Endothelial cell of umbilical vein (primary cell): ENCODE measurements at regions not wholly inside any gene's neighbourhood (a gene's known extent, or its start where the extent isn't known, plus 50 kb on each side); places are given as distances from the start of the nearest gene placed in this dataset.

Experiments
- BruUV-seq: library from RNA; stranded (reverse); fragments of 400-500 nt; replicated peaks from 2 replicates; lab custom pipeline; 2021; lab: Mats Ljungman, UMichigan
- CTCF ChIA-PET: fragments of 300-600, 350-600 bp; sonication (Branson Sonifier 250); formaldehyde crosslinking; loops from one replicate; lab custom pipeline; 2021; ENCODE audit warnings: antibody characterized with exemption, inconsistent platforms; lab: Charles Lee
- POLR2A ChIA-PET: fragments of 300-600, 350-600 bp; sonication (Branson Sonifier 250); formaldehyde crosslinking; loops from one replicate; lab custom pipeline; 2021; ENCODE audit warnings: antibody characterized with exemption, inconsistent platforms; lab: Charles Lee
- DNase-seq: peaks from one replicate; pipeline ENCODE4 v3.0.0-alpha.2; 2011; ENCODE audit warnings: low read depth, low spot score
- FAIRE-seq: peaks from 2 replicates; lab custom pipeline; 2011; peaks lifted over from hg19 to GRCh38; lab: Jason Lieb, UNC
- H2AFZ ChIP-seq: 2 replicates; pipeline ENCODE4 v1.6.0; 2012; ENCODE audit warnings: low read depth, low read length, control low read depth, inconsistent platforms
- H3K27ac ChIP-seq: 2 replicates; pipeline ENCODE4 v1.5.1; 2011; ENCODE audit warnings: low read depth, mild to moderate bottlenecking, control low read depth, low read length, moderate library complexity; ENCODE audit not compliant: insufficient read depth
- H3K27me3 ChIP-seq, 2 experiments: 2 replicates each; pipeline versions ENCODE4 v1.6.0 to v1.6.1; 2011; ENCODE audit warnings: low read length in 2 of 2, mixed read lengths in 1 of 2; ENCODE audit not compliant: control insufficient read depth in 2 of 2, insufficient read depth in 2 of 2
- H3K36me3 ChIP-seq, 2 experiments: 2 replicates in 1 of 2; 3 replicates in 1 of 2; pipeline ENCODE4 v1.5.1; 2011; ENCODE audit warnings: low read length in 2 of 2, mild to moderate bottlenecking in 1 of 2, moderate library complexity in 1 of 2; ENCODE audit not compliant: control insufficient read depth in 2 of 2, insufficient read depth in 2 of 2; ENCODE audit errors: extremely low read depth in 1 of 2
- H3K4me1 ChIP-seq: 3 replicates; pipeline ENCODE4 v1.5.1; 2011; ENCODE audit warnings: mild to moderate bottlenecking, low read length; ENCODE audit not compliant: control insufficient read depth, insufficient read depth; ENCODE audit errors: extremely low read depth
- H3K4me2 ChIP-seq: 2 replicates; pipeline ENCODE4 v1.6.1; 2011; ENCODE audit warnings: low read length, control low read depth, mixed read lengths; ENCODE audit not compliant: insufficient read depth
- H3K4me3 ChIP-seq, 3 experiments: fragments of 200-600 bp in 1 of 3; sonication (generic), shearing (Covaris generic) in 1 of 3; replicated peaks in 1 of 3; 2 replicates each; pipeline ENCODE4 v1.5.1; 2011 to 2016; ENCODE audit warnings: control low read depth in 3 of 3, low read length in 3 of 3, mild to moderate bottlenecking in 2 of 3, inconsistent platforms in 1 of 3, low read depth in 1 of 3, moderate library complexity in 1 of 3; ENCODE audit not compliant: insufficient read depth in 1 of 3
- H3K79me2 ChIP-seq: 2 replicates; pipeline ENCODE4 v1.6.0; 2012; ENCODE audit warnings: low read length, inconsistent platforms; ENCODE audit not compliant: control insufficient read depth, insufficient read depth
- H3K9ac ChIP-seq: replicated peaks from 2 replicates; pipeline ENCODE3; 2011; ENCODE audit warnings: low read length, control low read depth; ENCODE audit not compliant: insufficient read depth; ENCODE audit errors: extremely low read depth
- H3K9me1 ChIP-seq: replicated peaks from 3 replicates; pipeline ENCODE4 v1.6.0; 2011; ENCODE audit warnings: mild to moderate bottlenecking, low read length; ENCODE audit not compliant: control insufficient read depth, insufficient read depth; ENCODE audit errors: extremely low read depth
- H3K9me3 ChIP-seq: replicated peaks from 2 replicates; pipeline ENCODE4 v1.5.1; 2012; ENCODE audit warnings: low read length, inconsistent platforms; ENCODE audit not compliant: control insufficient read depth, insufficient read depth
- H4K20me1 ChIP-seq: replicated peaks from 2 replicates; pipeline ENCODE3; 2011; ENCODE audit warnings: mild to moderate bottlenecking, low read length; ENCODE audit not compliant: control insufficient read depth, insufficient read depth; ENCODE audit errors: extremely low read depth
- CTCF ChIP-seq, 2 donors: IDR thresholded peaks; 1 replicate in 1 of 2; 2 replicates in 1 of 2; pipeline ENCODE4 v1.5.1; 2011; ENCODE audit warnings: low read length in 2 of 2, mild to moderate bottlenecking in 2 of 2, moderate library complexity in 2 of 2, control low read depth in 1 of 2, inconsistent platforms in 1 of 2, low read depth in 1 of 2; ENCODE audit not compliant: insufficient read depth in 1 of 2; ENCODE audit errors: extremely low read depth in 1 of 2
- EZH2 ChIP-seq: IDR thresholded peaks from 2 replicates; pipeline ENCODE4 v1.6.1; 2012; ENCODE audit warnings: borderline replicate concordance, low read depth, mild to moderate bottlenecking, moderate library complexity, low read length, inconsistent platforms; ENCODE audit not compliant: severe bottlenecking
- FOS ChIP-seq: IDR thresholded peaks from 2 replicates; pipeline ENCODE4 v1.6.1; 2011; ENCODE audit warnings: mild to moderate bottlenecking, low read length, moderate library complexity, borderline replicate concordance; ENCODE audit not compliant: insufficient read depth
- GATA2 ChIP-seq: IDR thresholded peaks from 2 replicates; pipeline ENCODE4 v1.7.0; 2011; ENCODE audit warnings: low read depth, mild to moderate bottlenecking, moderate library complexity, mixed read lengths, low read length; ENCODE audit not compliant: insufficient read length, insufficient read depth
- JUN ChIP-seq: IDR thresholded peaks from 2 replicates; pipeline ENCODE4 v1.6.1; 2011; ENCODE audit warnings: borderline replicate concordance, low read depth; ENCODE audit not compliant: insufficient read length, insufficient read depth
- MAX ChIP-seq: IDR thresholded peaks from 2 replicates; pipeline ENCODE4 v1.6.1; 2011; ENCODE audit not compliant: insufficient read depth, insufficient read length
- MYC ChIP-seq: IDR thresholded peaks from one replicate; pipeline ENCODE4 v1.6.1; 2011; ENCODE audit warnings: mild to moderate bottlenecking, low read depth, low read length
- POLR2A ChIP-seq: IDR thresholded peaks from 2 replicates; pipeline ENCODE4 v1.6.1; 2012; ENCODE audit warnings: low read depth, mild to moderate bottlenecking, control low read depth, low read length
- POLR2AphosphoS5 ChIP-seq: IDR thresholded peaks from 2 replicates; pipeline ENCODE4 v1.6.1; 2012; ENCODE audit warnings: low read depth, mild to moderate bottlenecking, control low read depth, low read length, moderate library complexity; ENCODE audit not compliant: insufficient read depth
- dilution Hi-C: fragments of 300-500 bp; cut with MboI; formaldehyde crosslinking; loops from one replicate; pipeline ENCODE4 v1.15.0; 2019; ENCODE audit warnings: low sequenced_read_pairs; ENCODE audit not compliant: extremely low pct_ligation_motif_present
- intact Hi-C: fragments of 100-400 bp; cut with micrococcal nuclease; formaldehyde crosslinking; loops from one replicate; pipeline ENCODE4 v1.10.0; 2022

DNA sequence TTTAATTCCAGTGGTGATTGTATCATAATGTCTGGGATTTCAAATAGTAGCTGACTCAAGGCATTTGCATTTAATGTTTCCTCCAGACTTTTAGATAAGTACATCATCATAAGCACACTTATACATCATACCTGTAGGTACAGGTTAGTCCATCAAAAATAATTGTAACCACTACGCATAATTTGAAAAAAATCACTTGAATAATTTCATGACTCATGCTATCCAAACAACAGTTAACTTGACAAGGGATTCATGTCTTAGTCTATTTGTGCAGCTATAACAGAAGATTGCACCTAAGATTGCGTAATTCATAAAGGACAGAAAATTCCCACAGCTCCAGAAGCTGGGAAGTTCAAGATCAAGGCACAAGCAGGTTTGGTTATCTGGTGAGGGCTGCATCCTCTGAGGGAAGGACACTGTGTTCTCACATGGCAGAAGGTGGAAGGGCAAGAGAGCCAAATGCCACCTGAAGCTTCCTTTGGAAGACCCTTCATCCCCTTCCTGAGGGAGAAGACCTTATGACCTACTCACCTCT, 801.7 kb upstream of the BRINP3 start:
- H2AFZ ChIP-seq, result no peak overlapping the region
- no peaks in the 10 kb centered on the region for H3K27me3 ChIP-seq
- no peaks in the 10 kb centered on the region for H3K36me3 ChIP-seq
- H3K4me3 ChIP-seq, result no peak overlapping the region
- no TSS peak for BruUV-seq
- H3K4me2 ChIP-seq, result no peak overlapping the region
- no peaks in the 10 kb centered on the region for H4K20me1 ChIP-seq
- H3K4me1 ChIP-seq, result no peaks in the 10 kb centered on the region
- H3K9ac ChIP-seq, result no peak overlapping the region
- no peaks in the 10 kb centered on the region for H3K79me2 ChIP-seq
- ChIA-PET POLR2A (no interaction called here), CTCF (no interaction called here)
- DNase-seq, result no peak
- intact Hi-C loops, result no loop called here
- dilution Hi-C loops, result no loop called here
- no peaks in the 10 kb centered on the region for H3K9me1 ChIP-seq
- no peak for TF ChIP-seq CTCF (IDR thresholded peaks at IDR 0.05; ENCODE audit: extremely low read depth in 1 of 2, insufficient read depth in 1 of 2, low read depth in 1 of 2, low read length in 2 of 2)
- no peak for TF ChIP-seq POLR2A
- no peak for TF ChIP-seq POLR2AphosphoS5
- H3K27ac ChIP-seq, result no peak overlapping the region
- H3K9me3 ChIP-seq, result no peaks in the 10 kb centered on the region
- no peak for FAIRE-seq

DNA sequence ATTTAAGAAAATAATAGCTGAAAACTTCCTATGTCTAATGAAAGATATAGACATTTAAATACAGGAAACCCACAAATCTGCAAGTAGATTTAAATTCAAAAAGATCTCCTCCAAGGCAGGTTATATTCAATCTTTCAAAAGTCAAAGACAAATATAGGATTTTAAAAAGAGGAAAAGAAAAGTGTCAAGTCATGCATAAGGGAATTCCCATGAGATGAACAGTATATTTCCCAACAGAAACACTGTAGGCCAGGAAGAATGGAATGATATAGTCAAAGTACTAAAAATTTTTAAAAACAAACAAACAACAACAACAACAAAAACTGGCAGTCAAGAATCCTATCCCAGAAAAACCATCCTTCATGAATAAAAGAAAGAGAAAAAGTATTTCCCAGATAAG, 806.5 kb upstream of the BRINP3 start:
- Histone ChIP-seq H3K27me3 (no peaks in the 10 kb centered on the region), H3K79me2 (no peaks in the 10 kb centered on the region), H3K9me3 (no peaks in the 10 kb centered on the region), H2AFZ (no peak overlapping the region), H3K9ac (no peak overlapping the region), H3K4me3 (no peak overlapping the region), H3K4me1 (no peaks in the 10 kb centered on the region), H3K4me2 (no peak overlapping the region), H3K36me3 (no peaks in the 10 kb centered on the region), H3K9me1 (no peaks in the 10 kb centered on the region), H3K27ac (no peak overlapping the region), H4K20me1 (no peaks in the 10 kb centered on the region)
- TF ChIP-seq POLR2A (no peak), POLR2AphosphoS5 (no peak), FOS (no peak), JUN (no peak), EZH2 (no peak), GATA2 (no peak), MAX (no peak), MYC (no peak), CTCF (IDR thresholded peaks at IDR 0.05; ENCODE audit: extremely low read depth in 1 of 2, insufficient read depth in 1 of 2, low read depth in 1 of 2, low read length in 2 of 2) (no peak)
- FAIRE-seq (no peak), DNase-seq (no peak)
- dilution Hi-C loops (no loop called here), intact Hi-C loops (no loop called here)
- ChIA-PET CTCF (no interaction called here), POLR2A (no interaction called here)
- BruUV-seq, result no TSS peak
